GM12865 (cell line): ENCODE measurements at regions not wholly inside any gene's neighbourhood (a gene's known extent, or its start where the extent isn't known, plus 50 kb on each side); places are given as distances from the start of the nearest gene placed in this dataset.

ENCODE experiments used
- DNase-seq: peaks from one replicate; pipeline ENCODE4 v3.0.0; 2010; ENCODE audit warnings: low read depth
- H3K4me3 ChIP-seq: 2 replicates; pipeline ENCODE4 v1.5.1; 2011; ENCODE audit warnings: mild to moderate bottlenecking, low read depth, low read length, control low read depth
- TF ChIP-seq, protein P1 (sequence below): IDR thresholded peaks from 2 replicates; pipeline ENCODE4 v1.5.1; 2011; ENCODE audit warnings: low read length, control low read depth, low read depth, inconsistent platforms; ENCODE audit not compliant: insufficient read depth; ENCODE audit errors: missing control alignments

DNA sequence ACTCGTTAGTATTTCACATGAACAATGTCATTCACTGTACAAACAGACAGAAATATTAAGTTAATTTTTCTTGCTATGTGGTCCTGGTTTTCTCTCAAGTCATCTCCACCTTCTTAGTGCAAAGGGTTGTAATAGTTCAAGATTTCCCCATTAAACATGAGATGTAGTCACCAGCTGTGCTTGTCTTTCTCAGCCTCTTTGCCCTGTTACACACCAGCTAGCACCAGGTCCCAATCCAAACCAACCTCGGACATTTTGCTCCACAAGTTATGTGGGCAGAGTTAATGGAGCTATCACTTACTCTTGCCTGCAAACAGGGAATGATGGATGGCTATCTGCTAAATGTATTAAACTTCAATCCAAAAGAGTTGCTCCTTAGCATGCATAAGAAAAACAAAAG, 328.1 kb downstream of the TLE1 start:
- TF ChIP-seq, protein P1, sequence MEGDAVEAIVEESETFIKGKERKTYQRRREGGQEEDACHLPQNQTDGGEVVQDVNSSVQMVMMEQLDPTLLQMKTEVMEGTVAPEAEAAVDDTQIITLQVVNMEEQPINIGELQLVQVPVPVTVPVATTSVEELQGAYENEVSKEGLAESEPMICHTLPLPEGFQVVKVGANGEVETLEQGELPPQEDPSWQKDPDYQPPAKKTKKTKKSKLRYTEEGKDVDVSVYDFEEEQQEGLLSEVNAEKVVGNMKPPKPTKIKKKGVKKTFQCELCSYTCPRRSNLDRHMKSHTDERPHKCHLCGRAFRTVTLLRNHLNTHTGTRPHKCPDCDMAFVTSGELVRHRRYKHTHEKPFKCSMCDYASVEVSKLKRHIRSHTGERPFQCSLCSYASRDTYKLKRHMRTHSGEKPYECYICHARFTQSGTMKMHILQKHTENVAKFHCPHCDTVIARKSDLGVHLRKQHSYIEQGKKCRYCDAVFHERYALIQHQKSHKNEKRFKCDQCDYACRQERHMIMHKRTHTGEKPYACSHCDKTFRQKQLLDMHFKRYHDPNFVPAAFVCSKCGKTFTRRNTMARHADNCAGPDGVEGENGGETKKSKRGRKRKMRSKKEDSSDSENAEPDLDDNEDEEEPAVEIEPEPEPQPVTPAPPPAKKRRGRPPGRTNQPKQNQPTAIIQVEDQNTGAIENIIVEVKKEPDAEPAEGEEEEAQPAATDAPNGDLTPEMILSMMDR: no peak
- H3K4me3 ChIP-seq: no peak overlapping the region
- no peak for DNase-seq

DNA sequence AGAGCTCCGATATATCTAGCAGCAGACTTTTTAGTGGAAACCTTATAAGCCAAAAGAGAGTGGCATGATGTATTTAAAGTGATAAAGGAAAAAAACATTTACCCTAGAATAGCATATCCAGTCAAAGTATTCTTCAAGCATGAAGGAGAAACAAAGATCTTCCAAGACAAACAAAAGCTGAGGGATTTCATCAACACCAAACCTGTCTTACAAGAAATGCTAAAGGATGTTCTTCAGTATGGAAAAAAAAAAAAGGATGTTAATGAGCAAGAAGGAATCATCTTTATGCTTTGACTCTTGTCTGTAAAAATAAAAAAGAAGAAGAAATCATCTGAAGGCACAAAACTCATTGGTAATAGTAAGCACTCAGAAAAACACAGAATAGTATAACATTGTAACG, 338.2 kb downstream of the TLE1 start:
- no peak for DNase-seq
- TF ChIP-seq, protein P1: no peak
- H3K4me3 ChIP-seq: no peak overlapping the region

DNA sequence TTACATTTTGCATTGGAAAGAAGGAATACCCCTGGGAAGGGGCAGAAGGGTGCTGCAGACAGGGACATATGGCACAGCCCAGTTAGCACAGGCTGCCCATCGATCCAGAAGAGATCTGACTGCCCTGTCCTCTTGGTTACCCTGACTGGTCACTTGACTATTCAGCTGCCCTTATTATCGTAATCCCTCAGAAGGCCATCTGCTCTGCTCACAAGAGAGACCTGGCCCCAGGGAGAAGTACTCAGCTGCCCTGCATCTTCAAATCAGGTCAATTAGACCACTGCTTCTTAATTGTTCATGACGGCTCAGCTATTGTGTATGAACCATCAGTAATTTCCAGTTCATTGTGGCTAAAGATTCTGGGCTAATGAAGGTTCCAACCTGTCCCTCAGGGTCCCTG, 345.0 kb downstream of the TLE1 start:
- DNase-seq: no peak
- H3K4me3 ChIP-seq: no peak overlapping the region
- TF ChIP-seq, protein P1: no peak

DNA sequence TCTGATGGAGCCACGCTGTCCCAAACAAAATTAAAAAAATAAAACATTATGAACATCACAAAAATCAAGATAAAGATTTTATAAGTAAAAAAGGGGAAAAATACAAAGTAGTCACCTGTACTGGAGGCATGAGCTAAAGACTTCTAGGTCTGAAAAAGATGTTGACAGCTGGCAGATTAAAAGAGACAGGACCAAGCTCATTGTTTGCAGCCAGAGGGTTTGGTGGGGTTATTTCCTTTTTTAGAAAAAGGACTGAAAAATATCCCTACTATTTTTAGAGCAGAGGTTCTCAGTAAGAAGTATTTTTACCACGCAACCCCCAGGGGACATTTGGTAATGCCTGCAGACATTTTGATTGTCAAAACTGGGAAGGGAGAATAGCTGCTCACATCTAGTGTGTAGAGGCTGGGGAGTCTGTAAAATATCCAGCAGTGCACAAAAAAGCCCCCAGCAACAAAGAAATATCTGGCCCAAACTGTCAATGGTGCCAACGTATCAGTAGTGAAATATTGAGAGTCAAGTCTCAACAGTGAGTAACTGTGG, 353.4 kb downstream of the TLE1 start:
- no peak overlapping the region for H3K4me3 ChIP-seq
- TF ChIP-seq, protein P1: no peak
- DNase-seq: no peak

DNA sequence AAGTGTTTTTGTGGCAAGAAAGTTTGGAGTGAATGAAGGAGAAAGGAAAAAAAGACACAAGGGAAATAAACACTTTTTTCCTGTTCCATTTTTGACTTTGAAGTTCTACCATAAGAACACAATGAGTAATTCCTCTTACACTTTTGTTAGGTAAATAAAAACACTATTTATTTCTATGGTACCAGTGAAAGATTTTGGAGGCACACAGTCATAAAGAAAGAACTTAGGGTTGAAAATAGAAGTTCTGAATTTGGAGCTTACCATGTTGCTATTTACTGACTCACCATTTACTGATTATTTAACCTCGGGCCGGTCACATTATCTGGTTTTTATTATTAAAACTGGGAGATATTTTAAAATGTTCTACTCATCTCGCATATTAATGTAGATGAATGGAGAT, 367.8 kb downstream of the TLE1 start:
- no peak for DNase-seq
- H3K4me3 ChIP-seq: no peak overlapping the region
- TF ChIP-seq, protein P1: no peak

DNA sequence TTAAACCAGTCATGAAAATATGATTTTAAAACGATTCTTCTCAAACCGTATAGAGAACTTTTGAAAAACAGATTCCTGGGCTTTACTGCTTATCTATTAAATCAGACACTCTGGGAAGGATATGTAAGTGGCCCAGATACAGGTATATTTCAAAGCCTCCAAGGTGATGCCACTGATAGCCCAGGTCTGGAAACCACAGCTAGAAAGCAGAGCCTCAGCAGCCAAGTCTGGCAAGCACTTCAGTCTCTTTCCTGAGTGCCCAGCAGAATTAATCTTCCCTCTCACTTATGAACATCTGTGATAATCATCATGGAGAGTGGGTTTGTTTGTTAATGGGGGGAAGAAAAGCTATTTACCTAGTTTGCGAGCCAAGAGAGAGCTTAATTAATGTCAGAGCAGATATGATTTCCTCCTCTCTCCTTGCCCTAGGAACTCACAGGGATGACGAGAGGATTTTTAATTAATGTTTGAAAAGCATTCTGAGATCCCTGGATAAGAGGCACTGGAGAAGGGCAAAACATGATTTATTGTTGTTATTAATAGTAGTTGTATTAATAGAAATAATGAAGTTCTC, 368.4 kb downstream of the TLE1 start:
- H3K4me3 ChIP-seq: no peak overlapping the region
- TF ChIP-seq, protein P1: no peak
- DNase-seq: no peak

DNA sequence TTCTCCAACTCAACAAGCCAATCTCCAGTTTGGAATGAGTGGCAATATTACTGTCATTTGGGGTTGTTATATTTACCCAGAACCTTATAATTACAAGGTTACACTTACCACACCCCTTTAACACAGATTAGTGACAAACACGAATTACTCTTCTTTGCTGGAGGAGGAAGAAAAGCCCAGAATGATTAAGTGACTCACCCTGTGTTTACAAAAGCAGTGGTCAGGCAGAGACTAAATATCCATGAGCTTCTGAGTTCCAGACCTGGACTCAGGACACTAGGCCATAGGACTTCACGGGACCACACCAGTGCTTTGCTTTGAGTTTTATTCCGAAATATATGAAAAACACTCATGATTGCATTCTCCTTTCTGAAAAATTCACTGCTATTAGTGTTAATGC, 370.8 kb downstream of the TLE1 start:
- H3K4me3 ChIP-seq: no peak overlapping the region
- TF ChIP-seq, protein P1: no peak
- no peak for DNase-seq
